IPS-20b (cell line): ENCODE measurements at regions not wholly inside any gene's neighbourhood (a gene's known extent, or its start where the extent isn't known, plus 50 kb on each side); places are given as distances from the start of the nearest gene placed in this dataset.

Experiments used
- H3K27ac ChIP-seq: one replicate; pipeline ENCODE4 v1.5.1; 2013; ENCODE audit warnings: low read length
- H3K27me3 ChIP-seq: 2 replicates; pipeline ENCODE4 v1.6.1; 2013; ENCODE audit warnings: mild to moderate bottlenecking, low read length, inconsistent platforms; ENCODE audit not compliant: insufficient read depth
- H3K36me3 ChIP-seq: 2 replicates; pipeline ENCODE4 v1.6.1; 2013; ENCODE audit warnings: low read depth, mild to moderate bottlenecking, inconsistent platforms, low read length, moderate library complexity; ENCODE audit not compliant: insufficient read depth
- H3K4me1 ChIP-seq: 2 replicates; pipeline ENCODE4 v1.6.1; 2013; ENCODE audit warnings: mild to moderate bottlenecking, control low read depth, inconsistent platforms, low read length, moderate library complexity; ENCODE audit not compliant: insufficient read depth
- H3K4me3 ChIP-seq: 2 replicates; pipeline ENCODE4 v1.5.1; 2013; ENCODE audit warnings: mild to moderate bottlenecking, low read length, inconsistent platforms
- H3K9ac ChIP-seq: 2 replicates; pipeline ENCODE4 v1.6.1; 2013; ENCODE audit warnings: low read depth, mild to moderate bottlenecking, inconsistent platforms, low read length, moderate library complexity
- H3K9me3 ChIP-seq: 2 replicates; pipeline ENCODE4 v1.6.1; 2013; ENCODE audit warnings: mild to moderate bottlenecking, low read depth, low read length, inconsistent platforms; ENCODE audit not compliant: insufficient read depth

DNA sequence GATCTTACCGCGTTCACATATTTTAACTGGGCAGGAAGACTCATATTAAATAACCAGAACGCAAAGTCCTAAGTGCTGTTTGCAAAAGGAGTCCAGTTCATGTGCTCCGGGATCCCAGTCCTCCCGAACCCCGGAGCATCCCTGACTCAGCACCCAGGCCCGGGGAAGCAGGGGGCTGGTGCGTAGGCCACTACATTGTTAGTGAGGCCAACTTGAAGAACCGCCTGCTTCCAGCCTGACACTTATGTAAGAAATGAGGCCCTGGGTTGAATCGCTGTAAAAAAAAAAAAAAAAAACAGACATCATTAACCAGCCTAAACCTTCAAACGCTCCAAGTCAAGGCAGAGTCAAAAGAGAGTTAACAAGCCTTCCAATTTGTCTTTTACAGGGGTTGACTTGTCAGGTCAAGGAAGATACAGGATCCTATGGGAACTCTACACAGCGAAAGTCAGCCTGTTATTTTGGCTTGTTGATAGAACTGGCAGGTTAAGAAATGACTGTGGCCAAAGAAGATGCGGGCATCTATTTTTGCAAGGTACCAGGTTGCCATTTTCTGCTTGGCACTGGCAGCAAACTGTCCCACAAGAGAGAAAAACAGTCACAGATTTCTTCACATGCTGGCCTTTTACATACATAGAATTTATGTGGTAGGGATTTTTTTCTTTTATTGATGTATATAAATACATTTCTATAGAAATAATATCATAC, 93.3 kb downstream of the ACTL7B start:
- no peaks in the 10 kb centered on the region for H3K27me3 ChIP-seq
- H3K4me3 ChIP-seq, result no peak overlapping the region
- no peaks in the 10 kb centered on the region for H3K9me3 ChIP-seq
- H3K4me1 ChIP-seq, result no peaks in the 10 kb centered on the region
- H3K36me3 ChIP-seq, result no peaks in the 10 kb centered on the region
- H3K9ac ChIP-seq, result no peak overlapping the region
- no peak overlapping the region for H3K27ac ChIP-seq

DNA sequence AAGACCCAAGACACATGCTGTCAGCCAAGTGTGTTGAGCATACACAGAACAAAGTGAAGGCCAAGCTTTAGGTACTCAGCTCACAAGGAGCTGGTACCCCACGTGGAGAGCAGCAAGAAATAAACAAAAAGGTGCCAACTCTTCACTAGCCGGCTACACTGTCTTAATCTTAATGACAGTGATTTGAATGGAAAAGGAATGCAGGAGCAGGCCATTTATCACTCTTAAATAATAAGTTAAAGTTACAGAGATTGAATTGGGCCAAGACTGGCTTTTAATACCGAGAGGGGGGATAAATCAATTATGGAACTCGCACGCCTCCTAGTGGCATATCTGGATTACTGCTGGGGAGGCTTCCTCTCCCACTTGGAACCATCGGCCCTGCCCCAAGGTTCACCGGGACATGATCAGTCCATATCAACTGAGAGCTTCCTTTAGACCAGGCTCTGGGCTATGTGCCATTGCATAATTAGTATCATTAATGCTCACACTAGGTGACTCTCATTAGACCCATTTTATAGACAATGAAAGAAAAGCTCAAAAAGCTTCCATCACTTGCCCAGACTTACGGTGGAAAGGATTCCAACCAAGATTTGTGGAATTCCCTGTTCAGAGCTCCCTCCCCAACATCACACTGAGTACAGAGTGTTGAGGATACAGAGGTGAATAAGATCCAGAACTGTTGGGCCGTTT, 94.0 kb downstream of the ACTL7B start:
- no peaks in the 10 kb centered on the region for H3K36me3 ChIP-seq
- no peaks in the 10 kb centered on the region for H3K27me3 ChIP-seq
- no peak overlapping the region for H3K27ac ChIP-seq
- H3K4me1 ChIP-seq, result no peaks in the 10 kb centered on the region
- H3K9ac ChIP-seq, result no peak overlapping the region
- H3K4me3 ChIP-seq, result no peak overlapping the region
- no peaks in the 10 kb centered on the region for H3K9me3 ChIP-seq

DNA sequence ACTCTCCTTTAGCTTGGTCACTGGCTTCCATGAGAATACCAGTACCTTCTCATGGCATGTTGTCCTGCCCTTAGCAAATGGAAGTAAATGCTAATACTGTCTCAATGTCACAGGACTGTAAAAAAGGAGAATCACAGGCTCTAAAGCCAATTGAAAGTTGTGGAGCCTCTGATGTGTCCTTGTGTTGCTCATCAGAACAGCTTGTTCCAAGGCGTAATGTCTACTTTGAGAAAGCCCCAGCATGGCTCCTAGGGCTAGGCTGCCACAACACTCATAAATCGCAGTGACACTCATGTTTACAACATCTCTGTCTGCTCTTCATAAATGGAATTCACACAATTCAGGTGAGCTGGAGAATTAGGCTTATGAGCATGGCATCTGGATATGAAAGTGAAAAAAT, 94.9 kb downstream of the ACTL7B start:
- Histone ChIP-seq H3K27ac (no peak overlapping the region), H3K36me3 (no peaks in the 10 kb centered on the region), H3K9ac (no peak overlapping the region), H3K4me1 (peaks cover 7% of the 10 kb centered on the region; the same call in 1 of the 2 replicates), H3K27me3 (no peaks in the 10 kb centered on the region), H3K9me3 (no peaks in the 10 kb centered on the region), H3K4me3 (no peak overlapping the region)

DNA sequence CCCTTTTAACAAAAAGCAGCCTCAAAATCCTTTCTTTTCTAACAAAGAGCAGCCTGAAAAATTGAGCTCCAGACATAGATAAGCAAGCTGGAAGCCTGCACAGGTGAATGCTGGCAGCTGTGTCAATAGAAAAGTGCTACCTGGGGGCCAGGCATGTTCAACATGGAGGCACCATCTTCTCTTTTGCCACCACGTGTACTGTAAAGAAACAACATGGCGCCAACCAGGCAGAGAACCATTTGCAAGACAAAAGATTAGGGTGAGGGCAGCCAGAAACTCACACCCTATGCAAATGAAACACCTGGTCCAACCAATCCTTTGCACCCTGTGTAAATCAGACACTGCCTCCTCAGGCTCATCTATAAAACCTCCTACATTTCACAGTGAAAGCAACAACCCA, 96.0 kb downstream of the ACTL7B start:
- no peaks in the 10 kb centered on the region for H3K9me3 ChIP-seq
- no peaks in the 10 kb centered on the region for H3K36me3 ChIP-seq
- H3K9ac ChIP-seq, result no peak overlapping the region
- H3K27ac ChIP-seq, result no peak overlapping the region
- H3K4me3 ChIP-seq, result no peak overlapping the region
- H3K27me3 ChIP-seq, result no peaks in the 10 kb centered on the region
- peaks cover 7% of the 10 kb centered on the region; the same call in 1 of the 2 replicates for H3K4me1 ChIP-seq

- Histone ChIP-seq H3K9ac (no peak overlapping the region), H3K4me1 (peaks cover 7% of the 10 kb centered on the region; the same call in 1 of the 2 replicates), H3K36me3 (no peaks in the 10 kb centered on the region), H3K9me3 (no peaks in the 10 kb centered on the region), H3K4me3 (no peak overlapping the region), H3K27ac (no peak overlapping the region), H3K27me3 (no peaks in the 10 kb centered on the region)
Measured at GRCh38 chr9:108759399-108759798, 96.4 kb downstream of the ACTL7B start.

GRCh38 chr9:108756746-108757490, 98.9 kb downstream of the ACTL7B start:
- Histone ChIP-seq H3K27ac (no peak overlapping the region), H3K9ac (no peak overlapping the region), H3K27me3 (no peaks in the 10 kb centered on the region), H3K36me3 (no peaks in the 10 kb centered on the region), H3K4me3 (no peak overlapping the region), H3K4me1 (peaks cover 7% of the 10 kb centered on the region; the same call in 1 of the 2 replicates), H3K9me3 (no peaks in the 10 kb centered on the region)

GRCh38 chr9:108755979-108756378, 99.8 kb downstream of the ACTL7B start:
- Histone ChIP-seq H3K9me3 (no peaks in the 10 kb centered on the region), H3K9ac (no peak overlapping the region), H3K27me3 (no peaks in the 10 kb centered on the region), H3K27ac (no peak overlapping the region), H3K4me1 (peaks cover 7% of the 10 kb centered on the region; the same call in 1 of the 2 replicates), H3K4me3 (no peak overlapping the region), H3K36me3 (no peaks in the 10 kb centered on the region)

- Histone ChIP-seq H3K9me3 (no peaks in the 10 kb centered on the region), H3K9ac (no peak overlapping the region), H3K27ac (no peak overlapping the region), H3K27me3 (no peaks in the 10 kb centered on the region), H3K36me3 (no peaks in the 10 kb centered on the region), H3K4me3 (no peak overlapping the region), H3K4me1 (peaks cover 4% of the 10 kb centered on the region; the same call in 1 of the 2 replicates)
Measured at GRCh38 chr9:108751369-108751768, 104.4 kb downstream of the ACTL7B start.

DNA sequence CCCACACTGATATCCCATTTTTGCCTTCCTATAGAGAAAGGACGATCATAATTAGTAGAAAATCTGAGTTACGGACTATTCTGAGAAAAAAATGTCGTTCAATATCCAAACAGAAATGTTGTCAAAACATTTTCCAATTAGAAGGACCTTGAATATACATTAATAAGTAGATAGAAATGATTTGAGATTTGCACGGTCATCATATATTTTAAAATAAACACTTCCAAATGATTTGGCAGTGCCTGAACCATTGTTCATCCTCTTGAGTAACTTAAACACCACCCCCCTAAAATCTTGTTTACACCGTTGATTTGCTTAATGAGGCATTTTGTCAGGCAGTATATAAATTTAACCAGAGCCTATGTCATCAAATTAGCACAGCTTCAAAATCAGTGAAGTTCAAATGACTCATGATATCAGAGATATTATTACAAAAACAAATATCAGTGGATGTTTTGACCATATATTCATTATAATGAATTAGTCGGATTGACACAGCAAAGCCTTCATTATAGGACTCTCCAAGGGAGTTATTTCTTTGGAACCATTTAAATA, 105.0 kb downstream of the ACTL7B start:
- H3K4me3 ChIP-seq, result no peak overlapping the region
- H3K27ac ChIP-seq, result no peak overlapping the region
- no peak overlapping the region for H3K9ac ChIP-seq
- H3K9me3 ChIP-seq, result no peaks in the 10 kb centered on the region
- no peaks in the 10 kb centered on the region for H3K4me1 ChIP-seq
- no peaks in the 10 kb centered on the region for H3K36me3 ChIP-seq
- no peaks in the 10 kb centered on the region for H3K27me3 ChIP-seq

- no peaks in the 10 kb centered on the region for H3K27me3 ChIP-seq
- H3K4me3 ChIP-seq, result no peak overlapping the region
- no peaks in the 10 kb centered on the region for H3K36me3 ChIP-seq
- no peaks in the 10 kb centered on the region for H3K4me1 ChIP-seq
- H3K9ac ChIP-seq, result no peak overlapping the region
- H3K27ac ChIP-seq, result no peak overlapping the region
- H3K9me3 ChIP-seq, result no peaks in the 10 kb centered on the region
Measured at GRCh38 chr9:108748776-108749175, 107.0 kb downstream of the ACTL7B start.

DNA sequence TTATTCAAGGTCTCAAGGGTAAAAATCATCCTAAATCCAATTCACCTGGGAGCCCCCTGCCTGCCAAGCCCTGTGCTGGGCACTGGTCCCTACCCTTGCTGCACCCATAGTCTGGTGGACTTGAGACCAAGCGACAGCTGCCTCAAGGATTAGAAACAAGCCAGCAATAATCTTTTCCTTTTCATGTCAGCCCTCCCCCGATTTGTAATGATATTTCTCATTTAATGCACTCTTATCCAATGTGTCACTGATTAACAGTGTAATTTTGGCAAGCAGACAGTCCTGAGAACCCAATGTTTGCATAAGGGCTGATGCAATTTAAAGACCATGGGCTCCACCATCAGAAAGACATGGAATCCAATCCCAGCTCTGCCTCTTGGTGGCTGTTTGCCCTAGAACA, 108.9 kb downstream of the ACTL7B start:
- Histone ChIP-seq H3K36me3 (no peaks in the 10 kb centered on the region), H3K27me3 (no peaks in the 10 kb centered on the region), H3K4me3 (no peak overlapping the region), H3K27ac (no peak overlapping the region), H3K9me3 (no peaks in the 10 kb centered on the region), H3K4me1 (no peaks in the 10 kb centered on the region; the same call in 1 of the 2 replicates), H3K9ac (no peak overlapping the region)
